PC-9 (cell line): ENCODE measurements at regions not wholly inside any gene's neighbourhood (a gene's known extent, or its start where the extent isn't known, plus 50 kb on each side); places are given as distances from the start of the nearest gene placed in this dataset.

Experiments
- BruUV-seq: library from RNA; stranded (reverse); fragments of 400-500 nt; replicated peaks from 2 replicates; lab custom pipeline; 2021; lab: Mats Ljungman, UMichigan
- CTCF ChIA-PET: fragments of 300-600 bp; sonication (Branson Sonifier 250); formaldehyde crosslinking; loops from one replicate; lab custom pipeline; 2022; ENCODE audit warnings: antibody characterized with exemption; lab: Charles Lee
- POLR2A ChIA-PET: fragments of 300-600 bp; sonication (Branson Sonifier 250); formaldehyde crosslinking; loops from one replicate; lab custom pipeline; 2022; ENCODE audit warnings: antibody characterized with exemption; ENCODE audit not compliant: unreplicated experiment; lab: Charles Lee
- DNase-seq, 2 experiments: peaks; one replicate each; pipeline versions ENCODE4 v3.0.0 to v3.0.0-alpha.2; 2015 to 2022; ENCODE audit warnings: mixed read lengths in 1 of 2
- H2AFZ ChIP-seq: fragments of 200-600 bp; sonication (generic); 2 replicates; pipeline ENCODE4 v1.8.1; 2017; ENCODE audit warnings: antibody characterized with exemption
- H3F3A ChIP-seq: fragments of 200-600 bp; sonication (generic); 2 replicates; pipeline ENCODE4 v1.8.1; 2017; ENCODE audit warnings: antibody characterized with exemption, mild to moderate bottlenecking, low read depth; ENCODE audit not compliant: insufficient read depth
- H3K27ac ChIP-seq: fragments of 200-600 bp; sonication (generic); 2 replicates; pipeline ENCODE4 v1.6.1; 2016; ENCODE audit warnings: mixed run types
- H3K27me3 ChIP-seq: fragments of 200-600 bp; sonication (generic); 2 replicates; pipeline ENCODE4 v1.6.1; 2016; ENCODE audit warnings: low read depth, mixed run types; ENCODE audit not compliant: insufficient read depth
- H3K36me3 ChIP-seq: fragments of 200-600 bp; sonication (generic); 2 replicates; pipeline ENCODE4 v1.6.1; 2016; ENCODE audit warnings: low read depth, mixed run types
- H3K4me1 ChIP-seq: fragments of 200-600 bp; sonication (generic); replicated peaks from 2 replicates; pipeline ENCODE4 v1.6.1; 2016; ENCODE audit warnings: mixed run types; ENCODE audit not compliant: insufficient read depth
- H3K4me2 ChIP-seq: fragments of 200-600 bp; sonication (generic); 2 replicates; pipeline ENCODE4 v1.6.1; 2017; ENCODE audit warnings: mixed run types
- H3K4me3 ChIP-seq: fragments of 200-600 bp; sonication (generic); 2 replicates; pipeline ENCODE4 v1.6.1; 2016; ENCODE audit warnings: mixed run types
- H3K79me2 ChIP-seq: fragments of 200-600 bp; sonication (generic); 2 replicates; pipeline ENCODE4 v1.6.1; 2017; ENCODE audit warnings: low read depth, mixed run types
- H3K9me2 ChIP-seq: fragments of 200-600 bp; sonication (generic); 2 replicates; pipeline ENCODE4 v1.8.1; 2017; ENCODE audit warnings: mild to moderate bottlenecking; ENCODE audit not compliant: insufficient read depth
- H3K9me3 ChIP-seq: fragments of 200-600 bp; sonication (generic); 2 replicates; pipeline ENCODE4 v1.8.1; 2016; ENCODE audit warnings: low read depth; ENCODE audit not compliant: insufficient read depth
- H4K20me1 ChIP-seq: fragments of 200-600 bp; sonication (generic); 2 replicates; pipeline ENCODE4 v1.8.1; 2017; ENCODE audit not compliant: insufficient read depth
- EZH2 ChIP-seq: fragments of 200-600 bp; sonication (generic); IDR thresholded peaks from 2 replicates; pipeline ENCODE4 v1.8.0; 2017; ENCODE audit warnings: antibody characterized with exemption, low read depth
- intact Hi-C: fragments of 100-400 bp; cut with micrococcal nuclease; formaldehyde crosslinking; loops from one replicate; pipeline ENCODE4 v1.10.0; 2022; ENCODE audit not compliant: unreplicated experiment
- TF ChIP-seq, protein P1 (sequence below): fragments of 200-600 bp; sonication (generic); conservative IDR thresholded peaks from 2 replicates; pipeline ENCODE4 v1.6.1; 2017; ENCODE audit warnings: mixed run types, antibody characterized with exemption, mild to moderate bottlenecking, moderate library complexity

DNA sequence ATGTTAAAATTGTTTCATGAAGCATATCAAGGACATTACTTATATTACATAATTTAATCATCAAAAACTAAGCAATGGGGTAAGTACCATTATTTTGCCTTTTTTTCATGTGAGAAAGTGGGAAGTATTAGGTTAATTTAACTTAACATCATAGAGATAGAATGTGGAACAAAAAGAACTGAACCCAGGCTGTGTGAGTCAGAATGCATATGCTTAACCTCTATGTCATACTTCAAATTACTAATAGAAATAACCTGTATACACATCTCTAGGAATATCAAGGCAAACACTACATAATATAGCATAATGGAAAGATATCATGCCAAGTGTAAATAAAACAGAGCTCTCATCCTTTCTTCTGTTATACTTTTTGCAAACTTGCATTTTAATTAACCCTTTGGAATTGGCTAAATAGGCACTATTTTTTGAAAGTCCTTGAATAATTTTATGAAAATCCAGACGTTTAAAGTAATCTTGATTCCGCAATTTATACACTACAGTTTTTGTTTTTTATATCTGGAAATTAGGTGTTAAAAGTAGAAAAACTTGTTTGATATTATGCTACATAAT lies 777.7 kb downstream of the SLC6A15 start:
- no peak for DNase-seq
- ChIA-PET CTCF (no interaction called here), POLR2A (no interaction called here)
- intact Hi-C loops = no loop called here
- Histone ChIP-seq H3K9me2 (no peaks in the 10 kb centered on the region; the same call in 1 of the 2 replicates), H3K36me3 (no peaks in the 10 kb centered on the region), H3K79me2 (no peaks in the 10 kb centered on the region), H3F3A (no peaks in the 10 kb centered on the region), H3K4me2 (no peak overlapping the region), H3K4me1 (no peaks in the 10 kb centered on the region), H2AFZ (no peak overlapping the region), H4K20me1 (no peaks in the 10 kb centered on the region), H3K27ac (no peak overlapping the region), H3K27me3 (no peaks in the 10 kb centered on the region), H3K9me3 (no peaks in the 10 kb centered on the region), H3K4me3 (no peak overlapping the region)
- no TSS peak for BruUV-seq
- TF ChIP-seq EZH2 = no peak
- TF ChIP-seq, protein P1, sequence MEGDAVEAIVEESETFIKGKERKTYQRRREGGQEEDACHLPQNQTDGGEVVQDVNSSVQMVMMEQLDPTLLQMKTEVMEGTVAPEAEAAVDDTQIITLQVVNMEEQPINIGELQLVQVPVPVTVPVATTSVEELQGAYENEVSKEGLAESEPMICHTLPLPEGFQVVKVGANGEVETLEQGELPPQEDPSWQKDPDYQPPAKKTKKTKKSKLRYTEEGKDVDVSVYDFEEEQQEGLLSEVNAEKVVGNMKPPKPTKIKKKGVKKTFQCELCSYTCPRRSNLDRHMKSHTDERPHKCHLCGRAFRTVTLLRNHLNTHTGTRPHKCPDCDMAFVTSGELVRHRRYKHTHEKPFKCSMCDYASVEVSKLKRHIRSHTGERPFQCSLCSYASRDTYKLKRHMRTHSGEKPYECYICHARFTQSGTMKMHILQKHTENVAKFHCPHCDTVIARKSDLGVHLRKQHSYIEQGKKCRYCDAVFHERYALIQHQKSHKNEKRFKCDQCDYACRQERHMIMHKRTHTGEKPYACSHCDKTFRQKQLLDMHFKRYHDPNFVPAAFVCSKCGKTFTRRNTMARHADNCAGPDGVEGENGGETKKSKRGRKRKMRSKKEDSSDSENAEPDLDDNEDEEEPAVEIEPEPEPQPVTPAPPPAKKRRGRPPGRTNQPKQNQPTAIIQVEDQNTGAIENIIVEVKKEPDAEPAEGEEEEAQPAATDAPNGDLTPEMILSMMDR = no peak

DNA sequence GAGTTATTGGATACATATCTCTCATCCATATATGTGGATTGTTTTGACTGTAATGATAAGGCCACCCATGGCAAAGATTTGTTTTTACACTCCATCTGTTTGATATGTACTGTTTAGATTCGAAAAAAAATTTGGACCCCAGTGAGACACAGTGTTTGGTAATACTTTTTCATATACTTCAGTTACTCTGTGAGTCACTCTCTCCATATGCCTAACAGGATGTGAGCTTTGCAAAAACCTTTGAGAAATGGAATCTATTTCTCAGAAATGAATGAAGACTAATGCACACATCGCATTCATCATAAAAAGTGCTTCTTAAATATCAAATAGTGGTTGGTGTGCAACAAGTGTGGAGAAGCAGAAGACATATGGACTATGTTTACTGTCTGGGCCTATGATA lies 781.5 kb downstream of the SLC6A15 start:
- H3K27ac ChIP-seq = no peak overlapping the region
- H3K27me3 ChIP-seq = no peaks in the 10 kb centered on the region
- BruUV-seq = no TSS peak
- TF ChIP-seq, protein P1 = no peak
- TF ChIP-seq EZH2 = no peak
- H3K9me3 ChIP-seq = no peaks in the 10 kb centered on the region
- no peak overlapping the region for H3K4me3 ChIP-seq
- no peaks in the 10 kb centered on the region; the same call in 1 of the 2 replicates for H3K9me2 ChIP-seq
- no peaks in the 10 kb centered on the region for H3F3A ChIP-seq
- no peak overlapping the region for H2AFZ ChIP-seq
- H3K79me2 ChIP-seq = no peaks in the 10 kb centered on the region
- H3K4me2 ChIP-seq = no peak overlapping the region
- DNase-seq = no peak
- ChIA-PET POLR2A (no interaction called here), CTCF (no interaction called here)
- H4K20me1 ChIP-seq = no peaks in the 10 kb centered on the region
- intact Hi-C loops = no loop called here
- H3K4me1 ChIP-seq = no peaks in the 10 kb centered on the region
- H3K36me3 ChIP-seq = no peaks in the 10 kb centered on the region

DNA sequence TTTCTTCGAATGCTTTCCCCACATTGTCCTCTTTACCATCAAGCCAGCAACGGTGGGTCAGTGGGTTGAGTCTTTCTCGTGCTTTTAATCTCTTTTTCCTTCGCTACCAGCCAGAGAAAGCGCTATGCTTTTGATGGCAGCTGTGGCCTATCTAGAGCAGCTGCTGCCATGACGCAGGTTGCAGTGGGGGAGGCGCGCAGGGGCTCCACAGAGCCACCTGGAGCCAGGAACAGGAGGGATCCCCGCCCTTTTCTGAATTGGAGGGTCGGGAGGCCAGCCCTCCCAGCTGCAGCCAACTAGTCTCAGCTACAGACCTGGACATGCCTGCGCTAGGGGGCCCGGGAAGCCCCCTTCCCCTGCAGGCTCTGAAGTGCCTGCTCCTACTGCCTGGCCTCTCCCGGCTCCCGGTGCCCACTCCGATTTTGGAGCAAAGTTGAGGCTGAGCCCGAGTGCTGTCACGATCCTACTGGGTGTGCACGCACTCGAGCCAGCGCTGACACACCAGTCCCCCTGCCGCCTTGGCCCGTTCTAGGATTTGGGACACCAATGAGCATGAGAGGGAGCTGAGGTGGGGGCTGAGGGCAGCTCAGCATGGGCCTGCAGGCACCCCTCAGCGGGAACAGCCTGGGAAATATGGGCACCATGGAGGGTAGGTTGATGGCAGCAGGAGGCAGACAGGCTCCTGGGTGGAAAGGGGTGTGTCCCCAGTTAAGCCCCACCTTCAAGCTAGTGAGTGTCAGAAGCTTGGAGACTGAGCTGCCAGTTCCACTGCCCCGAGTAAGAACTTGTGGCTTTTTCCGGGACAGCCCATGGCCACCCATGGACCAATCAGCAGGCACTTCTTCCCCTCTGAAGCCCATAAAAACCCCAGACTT lies 784.2 kb downstream of the SLC6A15 start:
- H3K27ac ChIP-seq = no peak overlapping the region
- H2AFZ ChIP-seq = no peak overlapping the region; the same call in 1 of the 2 replicates
- intact Hi-C loops = no loop called here
- no peak overlapping the region for H3K4me3 ChIP-seq
- no peaks in the 10 kb centered on the region for H3K4me1 ChIP-seq
- no peaks in the 10 kb centered on the region for H3K27me3 ChIP-seq
- peak in 1 of 2 experiments; percentile 14 for DNase-seq
- H3K4me2 ChIP-seq = no peak overlapping the region; the same call in 1 of the 2 replicates
- POLR2A ChIA-PET = no interaction called here
- no peak for TF ChIP-seq EZH2
- TF ChIP-seq, protein P1 = no peak
- H4K20me1 ChIP-seq = no peaks in the 10 kb centered on the region
- no peaks in the 10 kb centered on the region for H3F3A ChIP-seq
- no peaks in the 10 kb centered on the region; the same call in 1 of the 2 replicates for H3K9me2 ChIP-seq
- H3K79me2 ChIP-seq = no peaks in the 10 kb centered on the region
- no TSS peak for BruUV-seq
- CTCF ChIA-PET = no interaction called here
- no peaks in the 10 kb centered on the region for H3K9me3 ChIP-seq
- no peaks in the 10 kb centered on the region for H3K36me3 ChIP-seq
